ENCODE measurements at regions not wholly inside any gene's neighbourhood (a gene's known extent, or its start where the extent isn't known, plus 50 kb on each side); places are given as distances from the start of the nearest gene placed in this dataset.

DNA sequence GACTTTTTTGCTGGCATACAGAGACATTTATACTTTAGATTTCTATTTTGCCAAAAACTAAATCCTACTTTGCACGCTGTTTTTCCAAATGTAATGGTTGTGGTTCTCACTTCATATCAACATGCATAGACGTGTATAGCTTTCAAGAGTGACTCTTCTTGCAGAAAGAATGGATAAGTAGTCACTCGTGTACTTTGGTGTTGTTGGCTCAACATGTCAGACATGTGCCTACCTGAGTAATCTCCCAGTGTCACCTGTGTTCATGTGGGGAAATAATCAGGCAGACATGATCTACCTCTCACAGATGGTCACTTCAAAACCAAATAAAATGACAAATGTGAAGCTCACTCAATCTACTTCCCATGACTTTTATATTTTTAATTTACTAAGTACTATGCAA, 73.1 kb downstream of the GPR88 start:
- TF ChIP-seq, protein P1, sequence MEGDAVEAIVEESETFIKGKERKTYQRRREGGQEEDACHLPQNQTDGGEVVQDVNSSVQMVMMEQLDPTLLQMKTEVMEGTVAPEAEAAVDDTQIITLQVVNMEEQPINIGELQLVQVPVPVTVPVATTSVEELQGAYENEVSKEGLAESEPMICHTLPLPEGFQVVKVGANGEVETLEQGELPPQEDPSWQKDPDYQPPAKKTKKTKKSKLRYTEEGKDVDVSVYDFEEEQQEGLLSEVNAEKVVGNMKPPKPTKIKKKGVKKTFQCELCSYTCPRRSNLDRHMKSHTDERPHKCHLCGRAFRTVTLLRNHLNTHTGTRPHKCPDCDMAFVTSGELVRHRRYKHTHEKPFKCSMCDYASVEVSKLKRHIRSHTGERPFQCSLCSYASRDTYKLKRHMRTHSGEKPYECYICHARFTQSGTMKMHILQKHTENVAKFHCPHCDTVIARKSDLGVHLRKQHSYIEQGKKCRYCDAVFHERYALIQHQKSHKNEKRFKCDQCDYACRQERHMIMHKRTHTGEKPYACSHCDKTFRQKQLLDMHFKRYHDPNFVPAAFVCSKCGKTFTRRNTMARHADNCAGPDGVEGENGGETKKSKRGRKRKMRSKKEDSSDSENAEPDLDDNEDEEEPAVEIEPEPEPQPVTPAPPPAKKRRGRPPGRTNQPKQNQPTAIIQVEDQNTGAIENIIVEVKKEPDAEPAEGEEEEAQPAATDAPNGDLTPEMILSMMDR (IDR thresholded peaks at IDR 0.05): no peak
- no peak for TF ChIP-seq ZFX (IDR thresholded peaks at IDR 0.05; ENCODE audit: borderline replicate concordance)
